ENCODE measurements at regions not wholly inside any gene's neighbourhood (a gene's known extent, or its start where the extent isn't known, plus 50 kb on each side); places are given as distances from the start of the nearest gene placed in this dataset.
"Not testable (repeated sequence)": the region's sequence is repeated elsewhere in the genome, so short reads cannot be mapped to it uniquely, and the experiment has no call there.

GRCh38 chr5:8731110-8731509, 814.8 kb downstream of the SEMA5A start:
- DNase-seq: not testable (repeated sequence)

GRCh38 chr5:8740595-8740994, 805.3 kb downstream of the SEMA5A start:
- DNase-seq: no peak

GRCh38 chr5:8749556-8749955, 796.3 kb downstream of the SEMA5A start:
- no peak for DNase-seq

GRCh38 chr5:8750100-8750499, 795.8 kb downstream of the SEMA5A start:
- no peak for DNase-seq

GRCh38 chr5:8751971-8752370, 793.9 kb downstream of the SEMA5A start:
- no peak for DNase-seq

GRCh38 chr5:8752595-8752994, 793.3 kb downstream of the SEMA5A start:
- DNase-seq: no peak

GRCh38 chr5:8756498-8757084, 789.3 kb downstream of the SEMA5A start:
- no peak for DNase-seq

GRCh38 chr5:8765886-8766285, 780.0 kb downstream of the SEMA5A start:
- DNase-seq: no peak

GRCh38 chr5:8766448-8766847, 779.4 kb downstream of the SEMA5A start:
- no peak for DNase-seq

- no peak for DNase-seq
These were observed 778.8 kb downstream of the SEMA5A start for GRCh38 chr5:8767111-8767510.

- no peak for DNase-seq
These were observed 778.1 kb downstream of the SEMA5A start for GRCh38 chr5:8767746-8768145.

- DNase-seq: no peak
These were observed 776.2 kb downstream of the SEMA5A start for GRCh38 chr5:8769631-8770030.

- DNase-seq: no peak
These were observed 775.4 kb downstream of the SEMA5A start for GRCh38 chr5:8770431-8770830.

- DNase-seq: no peak
These were observed 772.7 kb downstream of the SEMA5A start for GRCh38 chr5:8773046-8773615.

- no peak for DNase-seq
These were observed 761.2 kb downstream of the SEMA5A start for GRCh38 chr5:8784692-8785091.

- no peak for DNase-seq
These were observed 757.6 kb downstream of the SEMA5A start for GRCh38 chr5:8788246-8788645.

GRCh38 chr5:8805653-8806052, 740.2 kb downstream of the SEMA5A start:
- no peak for DNase-seq

GRCh38 chr5:8807636-8808035, 738.2 kb downstream of the SEMA5A start:
- DNase-seq: no peak

GRCh38 chr5:8811581-8811980, 734.3 kb downstream of the SEMA5A start:
- DNase-seq: no peak

GRCh38 chr5:8813180-8813579, 732.7 kb downstream of the SEMA5A start:
- no peak for DNase-seq

GRCh38 chr5:8814105-8814504, 731.8 kb downstream of the SEMA5A start:
- DNase-seq: no peak

- no peak for DNase-seq
These were observed 721.5 kb downstream of the SEMA5A start for GRCh38 chr5:8824371-8824770.

- DNase-seq: no peak
These were observed 720.6 kb downstream of the SEMA5A start for GRCh38 chr5:8825139-8825757.

- DNase-seq: no peak
These were observed 719.4 kb downstream of the SEMA5A start for GRCh38 chr5:8826508-8826907.

- DNase-seq: no peak
These were observed 718.2 kb downstream of the SEMA5A start for GRCh38 chr5:8827696-8828095.

All from activated CD4-positive, alpha-beta T cell treated with anti-CD3 and anti-CD28 coated beads, Interleukin-2, amount 50 U/mL, for 1 hour (primary cell).